Hepatocyte (in vitro differentiated cells): ENCODE measurements at regions not wholly inside any gene's neighbourhood (a gene's known extent, or its start where the extent isn't known, plus 50 kb on each side); places are given as distances from the start of the nearest gene placed in this dataset.

Experiments used
- DNase-seq: peaks from one replicate; pipeline ENCODE4 v3.0.0-alpha.2; 2016; ENCODE audit warnings: low spot score
- H2AFZ ChIP-seq: fragments of 200-600 bp; sonication (generic); 2 replicates; pipeline ENCODE4 v1.6.0; 2016; ENCODE audit warnings: antibody characterized with exemption, mild to moderate bottlenecking
- H3K27ac ChIP-seq: fragments of 200-600 bp; sonication (generic); 2 replicates; pipeline ENCODE4 v1.5.1; 2016; ENCODE audit warnings: mild to moderate bottlenecking
- H3K27me3 ChIP-seq: fragments of 200-600 bp; sonication (generic); 2 replicates; pipeline ENCODE4 v1.6.1; 2016
- H3K36me3 ChIP-seq: fragments of 200-600 bp; sonication (generic); replicated peaks from 2 replicates; pipeline ENCODE4 v1.5.1; 2016; ENCODE audit warnings: low read depth; ENCODE audit not compliant: insufficient read depth
- H3K4me1 ChIP-seq: fragments of 200-600 bp; sonication (generic); 2 replicates; pipeline ENCODE4 v1.5.1; 2016; ENCODE audit warnings: mild to moderate bottlenecking, moderate library complexity; ENCODE audit not compliant: insufficient read depth
- H3K4me2 ChIP-seq: fragments of 200-600 bp; sonication (generic); 2 replicates; pipeline ENCODE4 v1.6.0; 2016
- H3K4me3 ChIP-seq: fragments of 200-600 bp; sonication (generic); 2 replicates; pipeline ENCODE4 v1.5.1; 2016; ENCODE audit warnings: mild to moderate bottlenecking
- H3K79me2 ChIP-seq: fragments of 200-600 bp; sonication (generic); 2 replicates; pipeline ENCODE4 v1.6.0; 2017; ENCODE audit warnings: mild to moderate bottlenecking
- H3K9me2 ChIP-seq: fragments of 200-600 bp; sonication (generic); replicated peaks from 2 replicates; pipeline ENCODE4 v1.6.0; 2017; ENCODE audit warnings: mild to moderate bottlenecking; ENCODE audit not compliant: insufficient read depth
- H3K9me3 ChIP-seq: fragments of 200-600 bp; sonication (generic); 2 replicates; pipeline ENCODE4 v1.5.1; 2016; ENCODE audit warnings: low read depth, mild to moderate bottlenecking
- H4K20me1 ChIP-seq: fragments of 200-600 bp; sonication (generic); 2 replicates; pipeline ENCODE4 v1.6.0; 2016; ENCODE audit warnings: mild to moderate bottlenecking; ENCODE audit not compliant: insufficient read depth, poor library complexity, severe bottlenecking
- CTCF ChIP-seq: fragments of 200-600 bp; sonication (generic); IDR thresholded peaks from 2 replicates; pipeline ENCODE4 v1.5.1; 2016; ENCODE audit warnings: antibody characterized with exemption, mild to moderate bottlenecking; ENCODE audit not compliant: poor library complexity
- EZH2 ChIP-seq: fragments of 200-600 bp; sonication (generic); IDR thresholded peaks from 2 replicates; pipeline ENCODE4 v1.6.1; 2016; ENCODE audit warnings: antibody characterized with exemption, mild to moderate bottlenecking, borderline replicate concordance
- EZH2phosphoT487 ChIP-seq: fragments of 200-600 bp; sonication (generic); IDR thresholded peaks from one replicate; pipeline ENCODE4 v1.6.1; 2018; ENCODE audit warnings: antibody characterized with exemption, mild to moderate bottlenecking, low read depth, moderate library complexity; ENCODE audit not compliant: unreplicated experiment, severe bottlenecking
- WGBS: methylation state at CpG from one replicate; pipeline ENCODE4 v1.1.6; 2016; ENCODE audit warnings: low lambda C conversion rate; ENCODE audit errors: missing lambda C conversion rate; 5-methylcytosine and 5-hydroxymethylcytosine counted together

GRCh38 chr13:110782185-110782584 is 68.7 kb downstream of the ING1 start:
- Histone ChIP-seq H3K27ac (no peak overlapping the region), H3K9me3 (no peaks in the 10 kb centered on the region), H3K36me3 (no peaks in the 10 kb centered on the region), H4K20me1 (no peaks in the 10 kb centered on the region), H3K27me3 (no peaks in the 10 kb centered on the region), H2AFZ (no peak overlapping the region), H3K79me2 (no peaks in the 10 kb centered on the region), H3K4me1 (no peaks in the 10 kb centered on the region), H3K4me3 (no peak overlapping the region), H3K9me2 (no peaks in the 10 kb centered on the region), H3K4me2 (no peak overlapping the region)
- TF ChIP-seq CTCF = no peak
- no peak for TF ChIP-seq EZH2phosphoT487
- no peak for TF ChIP-seq EZH2
- no peak for DNase-seq

GRCh38 chr13:110784704-110785103 is 71.2 kb downstream of the ING1 start:
- no peaks in the 10 kb centered on the region for H3K27me3 ChIP-seq
- H3K4me1 ChIP-seq = no peaks in the 10 kb centered on the region
- 93% methylated on average over 2 of the region's 2 CpGs for WGBS
- H3K4me2 ChIP-seq = no peak overlapping the region
- H3K79me2 ChIP-seq = no peaks in the 10 kb centered on the region
- no peak overlapping the region for H3K27ac ChIP-seq
- H3K36me3 ChIP-seq = no peaks in the 10 kb centered on the region
- H2AFZ ChIP-seq = no peak overlapping the region
- H3K9me3 ChIP-seq = no peaks in the 10 kb centered on the region
- H4K20me1 ChIP-seq = no peaks in the 10 kb centered on the region
- TF ChIP-seq EZH2 (no peak), CTCF (no peak)
- no peak overlapping the region for H3K4me3 ChIP-seq
- H3K9me2 ChIP-seq = no peaks in the 10 kb centered on the region
- DNase-seq = no peak

- no peak for TF ChIP-seq EZH2
- no peak for TF ChIP-seq EZH2phosphoT487
- no peak for TF ChIP-seq CTCF
- H3K4me2 ChIP-seq = no peak overlapping the region
- WGBS = 97% methylated on average over 14 of the region's 14 CpGs
- H4K20me1 ChIP-seq = no peaks in the 10 kb centered on the region
- H2AFZ ChIP-seq = no peak overlapping the region
- H3K4me3 ChIP-seq = no peak overlapping the region
- no peaks in the 10 kb centered on the region for H3K79me2 ChIP-seq
- no peak overlapping the region for H3K27ac ChIP-seq
- H3K9me2 ChIP-seq = no peaks in the 10 kb centered on the region
- DNase-seq = no peak
- H3K27me3 ChIP-seq = no peaks in the 10 kb centered on the region
- no peaks in the 10 kb centered on the region for H3K4me1 ChIP-seq
- H3K36me3 ChIP-seq = no peaks in the 10 kb centered on the region
- no peaks in the 10 kb centered on the region for H3K9me3 ChIP-seq
Observed at GRCh38 chr13:110788778-110789177, 75.3 kb downstream of the ING1 start.

- no peaks in the 10 kb centered on the region for H3K36me3 ChIP-seq
- WGBS = 98% methylated on average over 2 of the region's 2 CpGs
- no peak overlapping the region for H2AFZ ChIP-seq
- no peak overlapping the region for H3K27ac ChIP-seq
- H3K9me2 ChIP-seq = no peaks in the 10 kb centered on the region
- H3K27me3 ChIP-seq = no peaks in the 10 kb centered on the region
- no peaks in the 10 kb centered on the region for H3K79me2 ChIP-seq
- H3K9me3 ChIP-seq = no peaks in the 10 kb centered on the region
- no peaks in the 10 kb centered on the region for H4K20me1 ChIP-seq
- no peak for DNase-seq
- H3K4me3 ChIP-seq = no peak overlapping the region
- TF ChIP-seq CTCF (no peak), EZH2 (no peak), EZH2phosphoT487 (no peak)
- no peak overlapping the region for H3K4me2 ChIP-seq
- H3K4me1 ChIP-seq = no peaks in the 10 kb centered on the region
Observed at GRCh38 chr13:110789871-110790270, 76.4 kb downstream of the ING1 start.
